GM21529 (cell line): ENCODE measurements at regions not wholly inside any gene's neighbourhood (a gene's known extent, or its start where the extent isn't known, plus 50 kb on each side); places are given as distances from the start of the nearest gene placed in this dataset.
"Not testable (repeated sequence)": the region's sequence is repeated elsewhere in the genome, so short reads cannot be mapped to it uniquely, and the experiment has no call there.

Experiments
- ATAC-seq: cut with Tn5 transposase; IDR thresholded peaks from one replicate; pipeline ENCODE4 v1.9.1; 2021; ENCODE audit not compliant: unreplicated experiment

- ATAC-seq, result no peak
Observed at GRCh38 chr7:118898284-118898683, 673.8 kb downstream of the ANKRD7 start.

GRCh38 chr7:118902600-118902999 is 678.1 kb downstream of the ANKRD7 start:
- ATAC-seq, result no peak

- ATAC-seq, result no peak
Observed at GRCh38 chr7:118907911-118908527, 683.5 kb downstream of the ANKRD7 start.

GRCh38 chr7:118916120-118916519 is 691.6 kb downstream of the ANKRD7 start:
- ATAC-seq, result not testable (repeated sequence)

- no peak for ATAC-seq
Observed at GRCh38 chr7:118918556-118918955, 694.1 kb downstream of the ANKRD7 start.

GRCh38 chr7:118938845-118939244 is 714.3 kb downstream of the ANKRD7 start:
- no peak for ATAC-seq

- no peak for ATAC-seq
Observed at GRCh38 chr7:118944271-118944670, 719.8 kb downstream of the ANKRD7 start.

GRCh38 chr7:118945911-118946682 is 721.6 kb downstream of the ANKRD7 start:
- ATAC-seq, result no peak

GRCh38 chr7:118948508-118948907 is 724.0 kb downstream of the ANKRD7 start:
- no peak for ATAC-seq

- ATAC-seq, result no peak
Observed at GRCh38 chr7:118949031-118949430, 724.5 kb downstream of the ANKRD7 start.

GRCh38 chr7:118956285-118956684 is 731.8 kb downstream of the ANKRD7 start:
- ATAC-seq, result not testable (repeated sequence)

GRCh38 chr7:118969370-118969769 is 744.9 kb downstream of the ANKRD7 start:
- ATAC-seq, result no peak

- ATAC-seq, result no peak
Observed at GRCh38 chr7:118971706-118972105, 747.2 kb downstream of the ANKRD7 start.

- no peak for ATAC-seq
Observed at GRCh38 chr7:118974836-118975235, 750.3 kb downstream of the ANKRD7 start.

- no peak for ATAC-seq
Observed at GRCh38 chr7:118995350-118995749, 770.8 kb downstream of the ANKRD7 start.

- ATAC-seq, result no peak
Observed at GRCh38 chr7:119007236-119007635, 782.7 kb downstream of the ANKRD7 start.

GRCh38 chr7:119010635-119011034 is 786.1 kb downstream of the ANKRD7 start:
- no peak for ATAC-seq

GRCh38 chr7:119026391-119026790 is 801.9 kb downstream of the ANKRD7 start:
- no peak for ATAC-seq

- ATAC-seq, result no peak
Observed at GRCh38 chr7:119028736-119029135, 804.2 kb downstream of the ANKRD7 start.

- not testable (repeated sequence) for ATAC-seq
Observed at GRCh38 chr7:119032136-119032535, 807.6 kb downstream of the ANKRD7 start.

GRCh38 chr7:119033641-119034040 is 809.1 kb downstream of the ANKRD7 start:
- ATAC-seq, result no peak

- ATAC-seq, result no peak
Observed at GRCh38 chr7:119037941-119038340, 813.4 kb downstream of the ANKRD7 start.

- ATAC-seq, result no peak
Observed at GRCh38 chr7:119046068-119046467, 821.6 kb downstream of the ANKRD7 start.
